T-helper 9 cell (primary cell): ENCODE measurements at regions not wholly inside any gene's neighbourhood (a gene's known extent, or its start where the extent isn't known, plus 50 kb on each side); places are given as distances from the start of the nearest gene placed in this dataset.

Experiments
- DNase-seq: peaks from one replicate; pipeline ENCODE4 v3.0.0-alpha.2; 2020

DNA sequence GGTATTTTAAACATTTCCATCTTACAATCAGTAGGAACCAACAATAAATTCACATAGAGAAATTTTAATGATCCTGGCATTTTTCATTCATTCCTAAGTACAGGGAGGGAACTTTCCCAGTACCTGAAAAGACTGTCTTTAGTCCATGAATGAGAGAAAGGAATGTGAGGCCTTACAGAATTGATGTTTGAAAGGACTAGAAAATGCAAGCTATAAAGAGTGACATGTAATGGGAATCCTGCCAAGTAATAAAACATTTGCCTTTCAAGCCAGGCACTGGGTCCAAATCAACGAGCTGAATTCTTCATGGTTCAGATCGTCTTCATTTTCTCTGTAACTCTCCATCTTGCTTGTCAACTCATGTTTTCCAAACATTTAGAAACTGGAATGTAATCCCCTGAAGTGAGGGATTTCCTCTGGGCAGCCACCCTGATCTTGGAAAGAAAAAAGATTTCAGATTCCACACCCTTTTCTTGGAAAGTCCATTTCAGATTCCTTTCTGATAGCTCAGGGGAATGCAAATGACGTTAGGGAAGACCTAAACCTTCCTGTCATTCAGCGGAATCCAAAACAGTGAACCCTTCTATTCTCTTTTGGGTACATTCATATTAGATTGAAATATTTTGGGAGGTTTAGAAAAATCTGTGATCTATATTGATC is 315.8 kb downstream of the SH3GL2 start:
- no peak for DNase-seq

DNA sequence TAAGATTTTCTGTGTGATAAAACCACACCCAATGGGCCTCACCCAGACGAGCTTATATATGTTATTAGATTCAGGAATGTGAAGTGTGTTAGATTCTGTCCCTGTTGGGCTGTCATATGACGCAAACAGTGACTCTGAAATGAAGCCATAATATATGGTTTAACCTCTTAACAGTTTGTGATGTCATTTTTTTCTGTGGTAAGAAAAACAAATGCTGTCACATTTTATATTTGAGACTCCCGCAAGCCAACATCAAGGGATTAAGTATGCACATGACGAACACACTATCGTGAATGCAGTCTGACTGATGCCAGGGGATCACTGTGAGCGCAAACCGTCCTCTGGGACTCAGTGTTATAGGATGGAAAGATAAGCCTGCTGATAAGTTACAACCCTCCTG is 321.7 kb downstream of the SH3GL2 start:
- DNase-seq: no peak

DNA sequence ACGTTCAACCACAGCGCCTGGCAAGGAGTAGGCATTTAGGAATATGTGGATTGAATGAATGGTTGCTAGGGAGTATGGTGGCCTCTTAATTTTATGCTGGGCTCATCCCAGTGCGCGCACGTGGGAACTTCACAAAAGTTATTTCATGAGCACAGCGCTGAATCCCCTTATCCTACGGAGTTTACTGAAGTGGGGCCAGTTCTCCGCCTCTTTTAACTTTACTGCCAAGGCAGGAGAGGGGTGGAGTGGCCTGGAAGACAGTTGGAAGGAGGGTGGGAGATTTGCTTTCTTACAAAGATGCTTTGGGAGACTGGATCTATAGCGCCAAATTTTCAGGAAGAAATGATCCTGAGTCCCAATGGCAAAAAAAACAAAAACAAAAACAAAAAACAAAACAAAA is 326.5 kb downstream of the SH3GL2 start:
- DNase-seq: no peak

DNA sequence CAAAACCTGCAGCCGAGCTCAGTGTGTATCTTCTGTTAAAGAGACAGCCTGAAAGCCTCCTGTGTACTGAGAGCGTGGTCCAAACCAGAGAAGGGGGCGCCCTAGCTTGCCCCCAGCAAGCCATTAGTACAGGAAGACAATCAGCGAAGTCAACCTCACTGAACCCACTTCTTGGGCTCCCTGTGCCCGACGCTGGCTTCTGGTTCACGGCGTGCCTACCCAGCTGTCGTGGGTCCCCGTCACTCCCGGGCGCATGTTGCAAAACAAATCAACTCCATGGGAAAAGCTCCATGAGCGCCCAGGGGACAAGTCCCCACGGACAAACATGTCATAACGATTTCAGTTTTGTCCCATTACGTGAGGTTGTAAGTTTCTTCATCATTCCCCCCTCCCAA is 326.9 kb downstream of the SH3GL2 start:
- no peak for DNase-seq

DNA sequence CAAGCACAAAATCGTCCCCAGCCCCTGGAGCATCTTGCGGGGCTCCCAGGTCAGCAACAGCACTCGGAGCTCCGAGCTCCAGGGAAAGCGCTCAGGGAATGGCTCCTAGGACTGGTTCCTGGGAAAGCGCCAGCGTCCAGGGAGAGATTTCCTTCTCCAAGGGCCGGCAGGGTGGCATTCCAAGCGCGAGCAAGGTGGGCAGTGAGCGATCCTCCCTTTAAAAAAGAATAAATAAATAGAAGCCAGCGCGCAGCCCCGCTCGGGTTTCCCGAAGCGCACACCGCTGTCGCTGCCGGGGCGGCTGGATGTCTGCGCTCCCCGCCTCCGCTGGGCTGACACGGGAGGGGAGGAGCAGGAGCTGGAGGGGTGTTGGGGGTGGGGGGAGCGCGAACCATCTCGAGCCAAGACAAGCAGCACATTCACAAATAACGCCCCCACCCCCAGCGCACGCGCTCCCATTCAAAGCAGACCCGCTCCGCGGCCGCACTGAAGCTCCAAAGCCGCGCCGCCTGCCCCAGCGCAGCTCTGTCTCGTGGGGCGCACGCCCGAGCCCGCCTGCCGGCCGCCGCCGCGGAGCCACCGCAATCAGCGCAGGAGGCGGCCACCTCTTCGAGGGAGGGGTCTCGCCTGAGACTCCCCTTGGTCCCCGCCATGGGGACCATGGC is 327.4 kb downstream of the SH3GL2 start:
- DNase-seq: no peak

DNA sequence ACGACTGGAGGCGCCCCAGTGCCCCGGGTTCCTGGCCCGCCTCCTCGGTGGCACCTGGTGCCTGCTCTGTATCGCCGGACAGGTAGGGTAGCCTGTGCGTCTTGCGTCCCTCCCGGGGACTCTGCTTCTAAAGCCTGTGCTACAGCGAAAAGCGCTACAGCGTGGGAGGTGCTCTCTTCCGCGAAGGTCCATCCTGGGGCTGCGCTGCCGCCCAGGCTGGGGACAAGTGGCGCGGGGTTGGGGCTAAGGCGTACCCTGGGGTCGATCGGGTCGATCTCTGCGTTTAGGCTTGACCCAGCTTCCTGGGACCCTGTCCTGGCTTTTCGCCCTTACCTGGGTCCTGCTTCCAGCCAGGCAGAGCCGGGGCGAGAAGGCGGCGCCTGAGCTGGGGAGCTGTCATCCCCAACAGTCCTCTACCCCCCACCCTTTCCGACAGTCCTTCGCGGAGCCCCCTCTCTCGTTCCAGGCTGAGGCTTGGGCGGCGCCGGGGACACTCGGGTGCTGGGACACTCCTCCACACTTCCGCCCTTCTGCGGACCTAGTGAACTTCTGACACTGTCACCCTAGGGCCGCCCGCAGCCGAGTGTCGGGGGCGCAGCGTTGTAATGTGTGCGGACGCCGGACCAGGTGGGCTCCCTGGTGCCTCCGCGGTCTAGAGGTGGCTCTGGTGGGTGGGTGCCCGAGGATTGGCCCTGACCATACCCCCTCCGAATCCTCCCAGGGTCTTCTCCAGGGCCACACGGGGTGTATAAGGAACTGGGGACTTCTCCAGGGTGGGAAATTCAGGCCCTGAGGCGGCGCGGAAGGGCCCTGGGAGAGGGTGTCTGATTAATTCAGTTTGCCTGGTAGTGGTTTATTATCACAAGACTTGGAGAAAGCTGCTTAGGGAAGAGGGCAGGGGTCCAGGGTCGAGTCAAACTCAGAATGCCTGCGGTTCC is 328.2 kb downstream of the SH3GL2 start:
- DNase-seq: no peak

DNA sequence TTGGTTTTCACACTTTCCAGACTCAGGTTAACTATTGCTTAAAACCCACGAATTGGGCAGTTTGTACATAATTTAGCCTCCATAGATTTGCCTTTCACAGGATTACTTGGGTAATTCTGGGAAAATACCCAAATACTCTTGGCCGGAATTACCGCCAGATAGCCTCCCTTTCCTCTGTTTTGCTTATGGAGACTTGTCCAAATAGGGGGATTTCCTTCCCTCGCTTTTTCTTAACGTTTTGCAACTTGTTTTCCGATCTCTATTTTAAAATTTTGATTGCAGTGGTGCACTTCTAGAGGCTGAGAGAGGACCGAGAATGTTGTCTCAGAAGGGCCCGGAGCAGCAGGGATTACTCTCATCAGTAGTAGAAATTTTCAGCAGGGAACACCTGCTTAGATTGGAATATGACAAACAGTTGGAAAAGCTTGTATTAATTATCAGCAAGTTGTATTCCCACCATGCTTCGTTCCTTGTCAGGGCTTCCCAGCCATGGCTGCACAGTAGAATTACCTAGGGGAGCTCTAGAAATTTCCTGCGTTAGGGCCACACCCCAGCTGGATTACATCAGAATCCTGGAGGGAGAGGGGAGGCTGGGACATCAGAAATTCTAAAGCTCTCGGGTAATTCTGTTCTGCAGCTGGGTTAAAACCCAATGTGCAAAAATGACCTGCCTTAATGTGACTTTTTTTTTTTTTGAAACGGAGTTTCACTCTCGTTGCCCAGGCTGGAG is 329.1 kb downstream of the SH3GL2 start:
- no peak for DNase-seq

DNA sequence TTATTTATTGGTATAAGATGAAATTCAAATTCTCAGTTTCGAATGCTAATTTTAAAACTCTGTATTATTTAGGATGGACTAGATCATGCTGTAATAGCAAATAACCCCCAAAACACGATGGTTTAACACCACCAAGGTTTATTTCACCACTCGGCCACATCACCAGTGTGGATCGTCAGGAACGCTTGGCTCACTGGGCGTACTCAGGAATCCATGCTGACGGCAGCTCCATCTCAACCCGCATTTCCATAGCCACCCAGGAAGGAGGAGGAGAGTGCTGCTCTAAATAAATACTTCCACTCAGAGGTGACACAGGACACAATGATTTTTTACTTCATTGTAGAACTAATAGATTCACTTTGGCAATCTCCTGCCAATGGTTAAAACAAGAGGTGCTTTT is 347.4 kb downstream of the SH3GL2 start:
- no peak for DNase-seq

DNA sequence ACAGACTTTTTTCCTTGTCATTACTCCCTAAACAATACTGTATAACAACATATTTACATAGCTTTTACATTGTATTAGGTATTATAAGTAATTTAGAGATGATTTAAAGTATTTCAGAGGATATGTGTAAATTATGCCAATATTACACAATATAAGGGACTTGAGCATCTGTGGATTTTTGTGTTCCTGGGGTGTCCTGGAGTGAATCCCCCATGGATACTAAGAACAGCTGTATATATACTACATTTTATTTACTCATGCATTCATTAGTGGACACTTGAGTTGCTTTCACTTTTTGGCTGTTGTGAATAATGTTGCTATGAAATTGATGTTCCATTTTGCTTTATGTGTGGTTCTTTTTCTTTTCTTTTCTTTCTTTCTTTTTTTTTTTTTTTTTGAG is 348.8 kb downstream of the SH3GL2 start:
- DNase-seq: no peak

DNA sequence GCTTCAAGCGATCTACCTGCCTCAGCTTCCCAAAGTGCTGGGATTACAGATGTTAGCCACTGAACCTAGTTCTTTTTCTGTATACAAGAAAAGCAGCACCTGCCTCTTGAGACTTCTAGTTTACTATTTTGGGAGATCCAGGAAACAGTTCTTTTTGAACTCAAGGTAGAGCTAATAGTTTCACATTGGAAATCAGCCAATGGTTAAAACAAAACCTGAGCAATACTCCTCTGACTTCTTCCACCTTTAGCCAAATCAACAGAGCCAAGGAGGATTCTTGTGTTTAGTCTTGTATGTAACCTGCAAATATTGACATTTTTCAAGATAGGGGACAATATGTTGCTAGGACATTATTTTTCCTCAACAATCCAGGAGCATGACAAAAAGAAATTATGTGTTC is 349.4 kb downstream of the SH3GL2 start:
- DNase-seq: no peak

DNA sequence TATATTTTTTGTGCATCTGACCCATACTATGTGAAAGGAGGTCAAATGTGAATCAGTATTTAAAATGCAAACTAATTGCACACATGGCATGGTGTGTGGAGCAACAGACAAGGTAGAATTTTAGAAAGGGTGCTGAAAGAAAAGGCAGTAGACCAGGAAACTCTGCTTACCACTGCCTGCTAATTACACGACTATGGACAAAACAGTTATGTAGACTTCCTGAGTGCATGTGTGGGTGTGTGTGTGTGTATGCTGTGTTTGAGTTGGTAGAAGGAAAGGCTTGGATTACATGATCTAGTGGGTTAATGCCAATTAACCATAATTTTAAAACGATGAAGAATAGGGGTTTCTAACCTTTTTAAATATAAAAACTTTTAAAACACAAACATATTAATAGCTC is 349.9 kb downstream of the SH3GL2 start:
- DNase-seq: no peak

DNA sequence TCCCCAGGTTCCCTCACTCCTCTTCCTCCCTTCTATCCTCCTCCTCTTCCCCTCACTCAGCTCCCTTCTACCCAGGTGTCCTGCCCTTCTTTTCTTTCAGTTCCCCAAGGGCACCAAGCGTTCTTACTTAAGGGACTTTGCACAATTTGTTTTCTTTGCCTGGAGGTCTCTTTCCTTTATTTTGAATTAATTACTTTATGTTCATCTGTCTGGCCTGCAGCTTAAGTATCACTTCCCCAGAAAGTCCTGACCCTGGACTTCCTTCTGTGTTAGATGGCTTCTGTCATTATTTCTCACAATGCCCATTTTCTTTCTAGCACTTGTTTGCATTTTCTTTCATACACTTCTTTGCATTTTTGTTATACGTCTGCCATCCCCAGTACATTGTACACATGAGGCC is 350.6 kb downstream of the SH3GL2 start:
- no peak for DNase-seq

DNA sequence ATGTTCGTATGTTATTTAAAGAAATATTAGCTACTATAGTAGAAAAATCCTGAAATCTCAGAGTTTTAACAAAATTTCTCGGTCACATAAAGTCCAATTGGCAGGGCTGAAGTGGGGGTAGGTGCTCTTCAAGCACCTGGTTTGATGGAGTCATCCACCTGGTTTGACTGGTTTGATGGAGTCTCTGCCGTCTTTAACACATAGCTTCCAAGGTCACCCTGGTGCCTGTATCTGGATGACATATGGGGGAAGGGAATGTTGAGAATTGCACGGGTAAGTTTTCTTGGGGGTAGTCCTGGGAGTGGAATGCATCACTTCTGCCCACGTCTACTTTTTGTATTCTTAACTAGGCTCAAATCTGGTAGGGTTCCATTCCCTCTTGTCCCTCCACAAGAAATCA is 351.2 kb downstream of the SH3GL2 start:
- no peak for DNase-seq

DNA sequence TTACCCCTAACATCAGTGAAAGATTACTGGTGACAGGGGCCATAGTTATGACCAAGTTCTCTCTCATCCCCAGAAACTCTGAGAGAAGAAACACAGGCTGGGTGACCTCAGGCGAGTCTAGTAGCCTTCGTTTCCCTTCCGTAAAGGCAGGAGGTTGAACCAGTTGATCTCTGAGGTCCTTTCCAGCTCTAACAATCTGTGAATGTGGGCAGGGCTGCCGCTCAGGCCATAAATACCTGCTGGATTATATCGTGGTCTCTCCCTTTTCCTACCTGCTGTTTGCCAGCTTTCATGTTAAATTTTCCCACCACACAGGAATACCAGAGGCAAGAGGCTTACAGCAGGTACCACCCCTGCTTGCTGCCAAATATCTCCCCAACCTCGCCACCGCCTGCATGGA is 357.5 kb downstream of the SH3GL2 start:
- DNase-seq: no peak

DNA sequence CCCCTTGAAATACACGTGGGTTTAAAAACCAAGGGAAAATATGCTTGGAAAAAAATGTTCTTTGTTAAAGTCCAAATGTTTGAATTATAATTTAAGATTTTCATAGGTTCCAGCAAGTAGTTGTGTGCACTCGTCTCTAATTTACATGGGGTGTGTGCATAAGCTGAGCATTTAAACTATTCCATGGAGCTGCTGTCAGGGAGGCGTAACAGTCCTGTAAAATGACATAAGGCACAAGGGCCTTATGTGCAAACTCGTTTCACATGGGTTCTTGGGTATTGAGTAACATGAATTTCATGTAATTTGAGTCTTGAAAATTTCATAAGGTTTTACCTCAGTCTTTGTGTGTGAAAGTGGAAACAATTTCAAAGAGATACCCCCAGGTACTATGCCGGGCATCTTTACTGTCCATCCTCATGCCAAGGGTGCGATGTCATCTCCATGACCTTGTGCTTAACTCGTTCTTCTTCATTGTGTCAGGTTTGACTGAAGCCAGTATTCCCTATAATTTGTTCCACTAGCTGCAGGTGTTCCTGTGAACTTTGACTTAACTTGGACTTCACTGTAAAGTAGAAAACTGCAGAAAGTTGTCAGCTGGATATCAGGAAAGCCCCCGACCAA is 359.3 kb downstream of the SH3GL2 start:
- DNase-seq: no peak

DNA sequence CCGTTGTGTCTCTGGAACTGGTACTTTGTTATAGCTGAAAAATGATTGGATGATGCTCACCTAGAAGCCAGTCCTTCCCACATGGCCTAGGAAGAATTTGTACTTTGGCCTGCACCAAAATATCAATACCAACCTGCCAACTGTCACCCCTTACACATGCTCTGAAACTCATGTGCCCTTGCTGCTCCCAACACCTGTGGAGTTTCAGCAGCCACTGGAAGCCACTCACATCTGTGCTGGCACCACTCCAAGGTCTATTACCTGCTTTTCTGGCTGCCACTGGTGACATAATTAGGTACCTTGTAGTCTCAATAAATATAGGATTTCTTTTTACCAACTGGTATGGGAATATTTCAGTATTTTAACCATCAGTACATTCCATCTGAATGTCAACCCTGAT is 363.6 kb downstream of the SH3GL2 start:
- DNase-seq: no peak

DNA sequence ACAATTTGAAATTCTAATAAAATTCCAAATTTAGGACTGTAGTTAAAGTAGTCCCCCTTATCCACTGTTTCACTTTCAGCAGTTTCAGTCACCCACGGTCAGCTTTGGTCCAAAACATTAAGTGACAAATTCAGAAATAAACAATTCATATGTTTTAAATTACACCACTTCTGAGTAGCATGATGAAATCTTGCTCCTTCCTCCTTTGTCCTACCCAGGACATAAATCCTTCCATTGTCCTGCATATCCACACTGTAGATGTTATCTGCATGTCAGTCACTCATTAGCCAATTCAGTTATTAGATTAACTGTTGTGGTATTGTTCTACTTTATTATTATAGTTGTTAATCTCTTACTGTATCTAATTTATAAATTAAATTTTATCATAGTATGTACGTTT is 376.5 kb downstream of the SH3GL2 start:
- no peak for DNase-seq

DNA sequence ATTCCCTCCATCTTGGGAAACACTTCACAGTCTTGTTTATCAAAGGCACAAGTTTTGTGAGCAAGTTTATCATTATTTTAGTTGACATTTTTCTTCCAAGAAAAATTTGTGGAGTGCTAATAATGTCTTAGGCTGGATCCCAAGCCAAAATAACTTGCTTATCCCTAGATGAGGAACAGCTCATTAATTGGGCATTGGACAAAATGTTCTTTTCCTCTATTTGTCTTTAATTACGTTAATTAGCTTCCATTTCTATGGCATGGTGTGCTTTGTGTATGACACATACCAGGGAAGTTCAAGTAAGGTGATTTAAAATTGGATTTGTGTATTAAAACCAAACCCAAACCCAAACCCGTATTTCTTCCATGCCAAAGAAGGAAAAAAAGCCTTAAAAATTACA is 379.5 kb downstream of the SH3GL2 start:
- no peak for DNase-seq

DNA sequence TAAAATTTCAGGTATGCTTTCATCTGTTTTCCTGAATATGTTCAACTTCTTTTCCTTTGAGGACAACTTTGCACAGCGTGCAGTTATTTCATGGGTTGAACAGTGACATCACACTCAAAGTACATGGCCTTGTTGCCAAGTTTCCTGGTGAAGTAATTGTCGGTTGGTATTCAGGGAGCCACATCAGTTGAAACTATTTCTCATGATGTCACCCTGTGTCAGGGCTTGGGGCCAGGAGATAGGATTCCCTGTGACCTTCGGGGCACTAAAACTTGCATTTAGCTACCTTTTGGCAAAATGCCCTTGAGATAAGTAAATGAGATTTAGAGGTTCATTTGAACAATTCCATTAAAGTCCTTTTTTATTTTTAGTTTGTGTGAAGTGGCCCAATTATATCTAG is 383.9 kb downstream of the SH3GL2 start:
- no peak for DNase-seq

DNA sequence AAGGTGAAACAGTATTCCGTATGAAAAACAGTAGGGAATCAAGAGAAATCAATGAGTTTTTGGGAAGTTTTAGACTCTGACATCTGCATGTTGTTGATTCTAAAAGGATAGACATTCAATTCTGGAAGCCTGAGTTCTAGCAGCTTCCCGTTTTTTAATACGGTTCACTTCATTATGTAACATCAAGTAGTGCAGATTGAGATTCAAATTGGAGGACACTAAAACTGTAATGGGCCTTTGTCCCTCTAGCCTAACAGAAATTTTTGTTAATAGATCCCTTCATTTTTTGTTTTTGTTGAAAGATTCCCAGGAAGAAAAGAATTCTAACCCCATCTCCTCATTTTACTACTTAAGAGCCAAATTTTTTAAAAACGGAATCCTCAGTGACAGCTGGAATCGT is 384.6 kb downstream of the SH3GL2 start:
- DNase-seq: no peak

DNA sequence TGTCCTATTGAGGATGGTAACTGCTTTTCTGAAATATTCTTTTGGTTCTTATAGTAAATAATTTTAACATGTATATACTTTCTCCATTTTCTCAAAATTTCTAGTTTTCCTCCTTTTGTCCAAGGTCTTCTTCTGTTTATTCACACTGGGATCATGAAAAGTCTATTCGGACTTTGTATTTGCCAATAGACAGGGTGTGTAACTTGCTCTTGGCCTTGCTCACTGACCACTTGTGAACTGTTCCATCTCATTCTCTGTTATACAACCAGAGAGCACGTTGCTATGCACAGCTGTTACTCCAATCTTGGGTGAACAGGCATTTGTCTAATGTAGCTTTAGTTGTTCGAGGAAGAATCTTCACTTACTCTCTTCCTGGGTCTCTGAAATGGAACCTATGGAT is 388.9 kb downstream of the SH3GL2 start:
- DNase-seq: no peak

DNA sequence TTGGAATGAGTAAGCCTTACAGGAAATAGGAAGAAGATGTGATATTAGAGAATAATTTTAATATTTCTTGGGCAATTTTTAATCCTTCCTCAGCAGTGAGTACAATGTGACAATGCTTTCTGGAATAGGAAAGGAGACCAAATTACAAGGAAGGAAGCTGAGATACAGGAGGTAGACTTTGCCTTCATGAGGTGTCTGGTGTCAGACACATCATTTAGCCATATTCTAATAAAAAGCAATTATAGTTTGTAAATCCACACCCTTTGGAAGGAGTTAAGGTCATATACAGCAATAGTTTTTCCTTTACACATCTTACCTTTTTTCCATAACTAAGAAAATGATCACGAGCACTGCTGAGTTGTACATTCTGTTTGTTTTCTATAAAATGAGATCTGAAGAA is 390.4 kb downstream of the SH3GL2 start:
- no peak for DNase-seq

DNA sequence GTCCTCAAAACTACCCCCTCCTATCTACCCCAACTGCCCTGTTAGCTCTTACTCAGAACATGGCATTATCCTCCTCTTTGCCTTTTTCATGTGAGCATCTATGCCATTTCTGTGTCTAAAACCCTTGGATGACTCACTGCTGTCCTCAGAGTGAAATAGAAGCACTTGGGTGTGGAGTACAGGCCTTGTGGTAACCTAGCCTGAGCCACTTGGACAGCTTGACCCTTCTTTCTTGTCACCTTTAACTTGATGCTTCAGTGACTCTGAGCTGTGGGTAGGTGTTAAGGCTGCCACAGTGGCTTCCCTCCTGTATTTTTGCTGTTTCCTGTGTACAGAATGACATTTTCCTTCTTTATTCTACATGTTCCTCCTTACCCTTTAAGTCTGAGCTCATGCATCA is 391.4 kb downstream of the SH3GL2 start:
- DNase-seq: no peak
